Activated CD4-positive, alpha-beta T cell treated with anti-CD3 and anti-CD28 coated beads, Interleukin-2, amount 10 ng/mL, durations not matched to agents 24 days and 14 days (primary cell): ENCODE measurements at regions not wholly inside any gene's neighbourhood (a gene's known extent, or its start where the extent isn't known, plus 50 kb on each side); places are given as distances from the start of the nearest gene placed in this dataset.

Experiments used
- DNase-seq: peaks from one replicate; pipeline ENCODE4 v3.0.0; 2022
- H3K27ac Mint-ChIP-seq: one replicate; pipeline ENCODE4 v1.8.0; 2022; ENCODE audit warnings: mild to moderate bottlenecking, mixed read lengths
- H3K27me3 Mint-ChIP-seq: one replicate; pipeline ENCODE4 v1.8.0; 2022; ENCODE audit warnings: mixed read lengths
- H3K36me3 Mint-ChIP-seq: one replicate; pipeline ENCODE4 v1.8.0; 2022; ENCODE audit warnings: low read depth, mild to moderate bottlenecking, mixed read lengths
- H3K4me1 Mint-ChIP-seq: one replicate; pipeline ENCODE4 v1.8.0; 2021; ENCODE audit warnings: mixed read lengths
- H3K4me3 Mint-ChIP-seq: one replicate; pipeline ENCODE4 v1.8.0; 2022; ENCODE audit warnings: mild to moderate bottlenecking, moderate library complexity, mixed read lengths
- H3K9me3 Mint-ChIP-seq: one replicate; pipeline ENCODE4 v1.8.0; 2021; ENCODE audit warnings: mixed read lengths
- intact Hi-C: fragments of 100-400 bp; cut with micrococcal nuclease; formaldehyde crosslinking; loops from one replicate; pipeline ENCODE4 v1.15.1; 2023

GRCh38 chr18:78629426-78629825 is 350.2 kb upstream of the SALL3 start:
- Mint-ChIP-seq H3K36me3 (no peaks in the 10 kb centered on the region), H3K4me3 (no peak overlapping the region), H3K27me3 (no peaks in the 10 kb centered on the region), H3K4me1 (no peaks in the 10 kb centered on the region), H3K27ac (no peak overlapping the region), H3K9me3 (peaks cover 4% of the 10 kb centered on the region)
- intact Hi-C loops = no loop called here
- DNase-seq = no peak

GRCh38 chr18:78630356-78630755 is 349.3 kb upstream of the SALL3 start:
- Mint-ChIP-seq H3K27ac (no peak overlapping the region), H3K27me3 (no peaks in the 10 kb centered on the region), H3K9me3 (peaks cover 4% of the 10 kb centered on the region), H3K4me1 (no peaks in the 10 kb centered on the region), H3K36me3 (no peaks in the 10 kb centered on the region), H3K4me3 (no peak overlapping the region)
- no peak for DNase-seq
- intact Hi-C loops = no loop called here

GRCh38 chr18:78630981-78631510 is 348.6 kb upstream of the SALL3 start:
- H3K4me3 Mint-ChIP-seq = no peak overlapping the region
- intact Hi-C loops = no loop called here
- no peaks in the 10 kb centered on the region for H3K36me3 Mint-ChIP-seq
- no peaks in the 10 kb centered on the region for H3K4me1 Mint-ChIP-seq
- H3K9me3 Mint-ChIP-seq = peaks cover 8% of the 10 kb centered on the region
- DNase-seq = no peak
- H3K27ac Mint-ChIP-seq = no peak overlapping the region
- H3K27me3 Mint-ChIP-seq = no peaks in the 10 kb centered on the region

GRCh38 chr18:78632111-78632541 is 347.5 kb upstream of the SALL3 start:
- no peak for DNase-seq
- Mint-ChIP-seq H3K4me1 (no peaks in the 10 kb centered on the region), H3K4me3 (no peak overlapping the region), H3K27ac (no peak overlapping the region), H3K9me3 (peaks cover 16% of the 10 kb centered on the region), H3K36me3 (no peaks in the 10 kb centered on the region), H3K27me3 (no peaks in the 10 kb centered on the region)
- intact Hi-C loops = no loop called here

GRCh38 chr18:78634061-78634696 is 345.4 kb upstream of the SALL3 start:
- H3K4me3 Mint-ChIP-seq = no peak overlapping the region
- H3K36me3 Mint-ChIP-seq = no peaks in the 10 kb centered on the region
- H3K9me3 Mint-ChIP-seq = peaks cover 12% of the 10 kb centered on the region
- no peak for DNase-seq
- no peaks in the 10 kb centered on the region for H3K4me1 Mint-ChIP-seq
- no peaks in the 10 kb centered on the region for H3K27me3 Mint-ChIP-seq
- no peak overlapping the region for H3K27ac Mint-ChIP-seq
- intact Hi-C loops = no loop called here

- Mint-ChIP-seq H3K36me3 (no peaks in the 10 kb centered on the region), H3K27ac (no peak overlapping the region), H3K4me1 (no peaks in the 10 kb centered on the region), H3K9me3 (peaks cover 12% of the 10 kb centered on the region), H3K4me3 (no peak overlapping the region), H3K27me3 (no peaks in the 10 kb centered on the region)
- intact Hi-C loops = no loop called here
- DNase-seq = no peak
Measured at GRCh38 chr18:78635093-78635800, 344.4 kb upstream of the SALL3 start.

- Mint-ChIP-seq H3K4me1 (no peaks in the 10 kb centered on the region), H3K4me3 (no peak overlapping the region)
- intact Hi-C loops = no loop called here
Measured at GRCh38 chr18:78636260-78636659, 343.4 kb upstream of the SALL3 start.

GRCh38 chr18:78637442-78638402 is 341.9 kb upstream of the SALL3 start:
- no peak overlapping the region for H3K4me3 Mint-ChIP-seq
- no peaks in the 10 kb centered on the region for H3K27me3 Mint-ChIP-seq
- H3K4me1 Mint-ChIP-seq = no peaks in the 10 kb centered on the region
- no peak overlapping the region for H3K27ac Mint-ChIP-seq
- H3K9me3 Mint-ChIP-seq = peaks cover 12% of the 10 kb centered on the region
- DNase-seq = no peak
- intact Hi-C loops = no loop called here
- H3K36me3 Mint-ChIP-seq = no peaks in the 10 kb centered on the region

More at GRCh38 chr18:78636260-78636659, 343.4 kb upstream of the SALL3 start:
- Mint-ChIP-seq H3K36me3 (no peaks in the 10 kb centered on the region), H3K27me3 (no peaks in the 10 kb centered on the region), H3K9me3 (peaks cover 12% of the 10 kb centered on the region), H3K27ac (no peak overlapping the region)
- no peak for DNase-seq

GRCh38 chr18:78639006-78639950 is 340.3 kb upstream of the SALL3 start:
- H3K4me3 Mint-ChIP-seq = no peak overlapping the region
- no peak for DNase-seq
- H3K36me3 Mint-ChIP-seq = no peaks in the 10 kb centered on the region
- H3K27ac Mint-ChIP-seq = no peak overlapping the region
- peaks cover 12% of the 10 kb centered on the region for H3K9me3 Mint-ChIP-seq
- H3K4me1 Mint-ChIP-seq = no peaks in the 10 kb centered on the region
- intact Hi-C loops = no loop called here
- no peaks in the 10 kb centered on the region for H3K27me3 Mint-ChIP-seq

- Mint-ChIP-seq H3K36me3 (no peaks in the 10 kb centered on the region), H3K9me3 (peaks cover 12% of the 10 kb centered on the region), H3K4me3 (no peak overlapping the region), H3K27ac (no peak overlapping the region), H3K27me3 (no peaks in the 10 kb centered on the region), H3K4me1 (no peaks in the 10 kb centered on the region)
- no peak for DNase-seq
- intact Hi-C loops = no loop called here
Measured at GRCh38 chr18:78640246-78640995, 339.2 kb upstream of the SALL3 start.

GRCh38 chr18:78641689-78642231 is 337.9 kb upstream of the SALL3 start:
- no peak for DNase-seq
- H3K36me3 Mint-ChIP-seq = no peaks in the 10 kb centered on the region

GRCh38 chr18:78642296-78642951 is 337.2 kb upstream of the SALL3 start:
- Mint-ChIP-seq H3K4me3 (no peak overlapping the region), H3K4me1 (no peaks in the 10 kb centered on the region), H3K27ac (no peak overlapping the region), H3K9me3 (no peaks in the 10 kb centered on the region), H3K36me3 (no peaks in the 10 kb centered on the region), H3K27me3 (no peaks in the 10 kb centered on the region)
- DNase-seq = no peak
- intact Hi-C loops = no loop called here

More at GRCh38 chr18:78641689-78642231, 337.9 kb upstream of the SALL3 start:
- Mint-ChIP-seq H3K27me3 (no peaks in the 10 kb centered on the region), H3K9me3 (peaks cover under 1% of the 10 kb centered on the region), H3K4me1 (no peaks in the 10 kb centered on the region), H3K27ac (no peak overlapping the region), H3K4me3 (no peak overlapping the region)
- intact Hi-C loops = no loop called here
